ENCODE measurements at regions not wholly inside any gene's neighbourhood (a gene's known extent, or its start where the extent isn't known, plus 50 kb on each side); places are given as distances from the start of the nearest gene placed in this dataset.
"Not testable (repeated sequence)": the region's sequence is repeated elsewhere in the genome, so short reads cannot be mapped to it uniquely, and the experiment has no call there.

DNA sequence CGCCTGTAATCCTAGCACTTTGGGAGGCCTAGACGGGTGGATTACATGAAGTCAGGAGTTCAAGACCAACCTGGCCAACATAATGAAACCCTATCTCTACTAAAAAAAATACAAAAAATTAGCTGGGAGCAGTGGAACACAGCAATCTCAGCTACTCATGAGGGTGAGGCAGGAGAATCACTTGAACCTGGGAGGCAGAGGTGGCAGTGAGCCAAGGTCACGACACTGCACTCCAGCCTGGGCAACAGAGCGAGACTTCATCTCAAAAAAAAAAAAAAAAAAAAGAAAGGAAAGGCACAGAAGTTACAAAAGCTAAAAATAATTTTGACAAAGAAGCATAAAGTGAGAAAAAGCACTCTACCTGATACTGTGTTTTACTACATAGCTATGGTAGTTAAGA lies 618.1 kb downstream of the PDHA2 start:
- not testable (repeated sequence) for H3K27me3 ChIP-seq (ENCODE audit: control insufficient read depth, insufficient read depth, low read length)

DNA sequence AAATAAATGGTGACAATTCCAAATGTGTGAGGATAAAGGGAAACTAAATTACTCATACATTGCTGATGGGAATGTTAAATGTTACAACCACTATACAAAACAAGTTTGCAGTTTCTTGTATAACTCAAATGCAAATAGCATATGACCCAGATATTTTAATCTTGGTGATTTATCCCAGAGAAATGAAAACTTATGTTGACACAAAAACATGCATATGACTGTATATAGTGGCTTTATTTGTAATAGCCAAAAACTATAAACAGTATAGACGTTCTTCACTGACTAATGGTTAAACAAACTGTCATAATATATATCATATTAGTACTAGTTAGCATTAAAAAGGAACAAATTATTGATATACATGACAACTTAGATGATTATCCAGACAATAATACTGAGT lies 619.2 kb downstream of the PDHA2 start:
- Histone ChIP-seq H3K27me3 (ENCODE audit: control insufficient read depth, insufficient read depth, low read length) (no peaks in the 10 kb centered on the region), H3K36me3 (replicated peaks; ENCODE audit: control insufficient read depth, insufficient read depth, low read length) (no peaks in the 10 kb centered on the region), H3K4me3 (ENCODE audit: insufficient read depth, low read depth, low read length) (no peak overlapping the region)
- no peak for DNase-seq

More for the DNA sequence above, 618.1 kb downstream of the PDHA2 start:
- H3K4me3 ChIP-seq (ENCODE audit: insufficient read depth, low read depth, low read length); H3K36me3 ChIP-seq (replicated peaks; ENCODE audit: control insufficient read depth, insufficient read depth, low read length); DNase-seq: not testable (repeated sequence)

DNA sequence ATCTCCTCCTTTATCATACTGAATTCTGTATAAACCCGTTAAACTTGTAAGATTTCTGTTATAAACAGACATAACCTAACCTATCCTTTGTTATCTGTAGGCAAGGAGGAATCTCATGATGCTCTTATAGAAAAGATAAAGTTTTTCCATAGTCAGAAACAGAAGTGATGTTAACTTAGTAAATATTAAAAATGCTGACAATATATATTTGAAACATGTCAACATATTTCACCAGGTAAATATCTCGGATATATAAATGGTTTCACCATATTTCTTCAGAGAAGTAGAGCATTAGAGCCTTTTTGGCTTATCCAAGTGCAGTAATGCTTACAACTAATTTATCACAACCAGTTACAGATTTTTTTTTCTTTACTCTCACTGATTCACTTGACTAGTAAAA lies 625.9 kb downstream of the PDHA2 start:
- no peak for DNase-seq

DNA sequence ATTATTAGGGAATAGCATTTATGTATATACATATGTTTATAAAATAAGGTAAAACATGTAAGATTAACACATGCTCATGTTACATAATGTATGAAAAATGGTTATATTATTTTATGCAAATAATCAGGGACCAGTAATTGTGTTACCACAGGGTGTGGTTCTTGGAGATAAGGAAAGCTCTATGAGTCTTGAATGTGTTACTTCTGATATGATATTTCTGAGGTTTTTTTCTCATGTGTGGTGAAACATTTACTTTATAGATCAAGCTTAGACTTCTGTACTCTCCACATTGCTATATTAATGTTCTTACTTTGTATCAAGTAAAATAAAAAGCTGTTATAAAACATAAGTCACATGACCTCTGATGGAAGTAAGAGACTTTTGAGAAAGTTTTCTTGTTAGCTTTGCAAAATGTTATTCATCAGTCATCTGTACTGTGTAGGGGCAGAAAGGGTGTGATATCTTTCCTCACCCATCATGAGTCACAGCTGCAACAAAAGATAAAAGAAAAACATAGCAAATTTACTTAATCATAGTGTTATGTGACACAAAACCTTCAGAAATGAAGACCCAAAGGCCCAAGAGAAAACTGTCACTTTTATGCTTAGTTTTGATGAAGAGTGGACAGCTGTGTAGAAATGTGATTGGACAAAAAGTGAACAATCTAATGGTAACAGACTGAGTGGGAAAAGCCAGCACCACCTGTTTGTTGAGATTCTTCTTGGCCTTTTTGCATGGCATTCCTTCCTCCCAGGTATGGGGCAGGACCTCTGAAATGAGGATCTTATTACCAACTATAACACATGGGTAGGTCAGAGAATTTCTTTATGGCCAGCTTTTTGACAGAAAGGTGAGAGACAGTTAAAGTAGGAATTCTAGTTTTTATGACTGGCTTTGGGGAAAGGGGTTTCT lies 632.3 kb downstream of the PDHA2 start:
- no peak overlapping the region for H3K4me3 ChIP-seq (ENCODE audit: insufficient read depth, low read depth, low read length)
- H3K27me3 ChIP-seq (ENCODE audit: control insufficient read depth, insufficient read depth, low read length), result no peaks in the 10 kb centered on the region
- no peak for DNase-seq
- H3K36me3 ChIP-seq (replicated peaks; ENCODE audit: control insufficient read depth, insufficient read depth, low read length), result no peaks in the 10 kb centered on the region

More for the DNA sequence above, 625.9 kb downstream of the PDHA2 start:
- H3K4me3 ChIP-seq (ENCODE audit: insufficient read depth, low read depth, low read length), result no peak overlapping the region
- no peaks in the 10 kb centered on the region for H3K27me3 ChIP-seq (ENCODE audit: control insufficient read depth, insufficient read depth, low read length)
- H3K36me3 ChIP-seq (replicated peaks; ENCODE audit: control insufficient read depth, insufficient read depth, low read length), result no peaks in the 10 kb centered on the region

DNA sequence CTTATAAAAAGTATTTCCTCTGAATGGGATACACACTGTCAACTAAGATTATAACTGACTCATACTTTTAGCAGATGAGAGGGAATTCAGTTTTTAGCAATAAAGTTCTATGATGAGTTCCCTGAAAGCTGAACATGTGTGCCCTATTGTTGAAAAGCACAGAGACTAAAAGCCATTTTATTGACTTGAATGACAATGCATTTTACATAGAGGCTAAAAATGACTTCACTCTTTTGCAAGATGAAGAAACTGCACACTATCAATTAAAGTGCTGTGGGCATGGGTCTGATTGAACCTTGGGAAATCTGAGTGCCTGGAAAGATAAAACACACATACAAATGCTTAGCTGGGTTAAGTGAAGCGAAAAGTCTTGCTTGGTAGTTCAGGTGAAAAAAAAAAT lies 633.4 kb downstream of the PDHA2 start:
- no peak overlapping the region for H3K4me3 ChIP-seq (ENCODE audit: insufficient read depth, low read depth, low read length)
- H3K27me3 ChIP-seq (ENCODE audit: control insufficient read depth, insufficient read depth, low read length), result no peaks in the 10 kb centered on the region
- no peaks in the 10 kb centered on the region for H3K36me3 ChIP-seq (replicated peaks; ENCODE audit: control insufficient read depth, insufficient read depth, low read length)
- DNase-seq, result no peak

DNA sequence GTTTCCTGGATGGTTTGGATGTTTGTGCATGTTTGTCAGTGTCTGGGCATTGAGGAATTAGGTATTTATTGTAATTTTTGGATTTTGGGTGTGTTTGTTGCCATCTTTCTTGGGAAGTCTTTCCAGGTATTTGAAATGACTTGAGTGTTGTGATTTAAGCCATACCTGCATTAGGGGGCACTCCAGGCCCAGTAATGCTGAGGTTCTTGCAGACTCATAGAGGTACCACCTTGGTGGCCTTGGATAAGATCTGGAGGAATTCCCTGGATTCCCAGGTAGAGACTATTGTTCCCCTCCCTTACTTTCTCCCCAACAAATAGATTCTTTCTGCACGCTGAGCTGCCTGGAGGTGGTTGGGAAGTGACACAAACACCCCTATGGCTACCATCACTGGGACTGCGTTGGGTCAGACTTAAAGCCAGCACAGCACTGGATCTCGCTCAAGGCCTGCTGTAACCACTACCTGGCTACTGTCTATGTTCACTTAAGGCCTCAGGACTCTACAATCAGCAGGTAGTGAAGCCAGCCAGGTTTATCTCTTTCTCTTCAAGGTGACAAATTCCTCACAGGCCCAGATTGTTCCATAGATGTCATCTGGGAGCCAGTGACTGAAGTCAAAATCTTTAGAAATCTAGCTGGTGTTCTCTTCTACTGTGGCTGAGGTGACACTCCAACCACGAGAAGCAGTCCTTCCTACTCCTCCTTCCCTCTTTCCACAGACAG lies 643.6 kb downstream of the PDHA2 start:
- Histone ChIP-seq H3K4me3 (ENCODE audit: insufficient read depth, low read depth, low read length) (no peak overlapping the region), H3K27me3 (ENCODE audit: control insufficient read depth, insufficient read depth, low read length) (no peaks in the 10 kb centered on the region), H3K36me3 (replicated peaks; ENCODE audit: control insufficient read depth, insufficient read depth, low read length) (peaks cover 1% of the 10 kb centered on the region; the same call in 1 of the 2 replicates)
- no peak for DNase-seq

DNA sequence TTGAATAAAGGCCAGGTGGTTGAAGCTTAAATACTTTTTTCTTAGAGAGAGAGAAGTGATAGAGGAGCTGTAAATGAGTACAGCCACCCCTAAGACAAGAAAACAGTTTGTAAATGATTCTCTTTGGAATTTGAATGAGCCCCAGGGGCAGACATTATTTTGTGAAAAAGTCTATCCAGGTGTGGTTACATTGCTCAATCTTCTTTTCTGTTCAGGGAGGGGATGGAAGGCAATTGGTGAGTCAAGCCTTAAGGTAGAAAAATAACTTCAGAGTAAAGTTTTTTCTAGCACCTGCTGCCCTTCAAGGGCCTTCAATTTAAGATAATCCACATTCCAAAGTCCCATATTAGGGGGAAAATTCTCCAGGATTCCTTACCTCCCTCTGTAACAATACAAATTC lies 646.7 kb downstream of the PDHA2 start:
- H3K36me3 ChIP-seq (replicated peaks; ENCODE audit: control insufficient read depth, insufficient read depth, low read length), result peaks cover 1% of the 10 kb centered on the region; the same call in 1 of the 2 replicates
- H3K27me3 ChIP-seq (ENCODE audit: control insufficient read depth, insufficient read depth, low read length), result no peaks in the 10 kb centered on the region
- H3K4me3 ChIP-seq (ENCODE audit: insufficient read depth, low read depth, low read length), result no peak overlapping the region
- peak; percentile 4 for DNase-seq

DNA sequence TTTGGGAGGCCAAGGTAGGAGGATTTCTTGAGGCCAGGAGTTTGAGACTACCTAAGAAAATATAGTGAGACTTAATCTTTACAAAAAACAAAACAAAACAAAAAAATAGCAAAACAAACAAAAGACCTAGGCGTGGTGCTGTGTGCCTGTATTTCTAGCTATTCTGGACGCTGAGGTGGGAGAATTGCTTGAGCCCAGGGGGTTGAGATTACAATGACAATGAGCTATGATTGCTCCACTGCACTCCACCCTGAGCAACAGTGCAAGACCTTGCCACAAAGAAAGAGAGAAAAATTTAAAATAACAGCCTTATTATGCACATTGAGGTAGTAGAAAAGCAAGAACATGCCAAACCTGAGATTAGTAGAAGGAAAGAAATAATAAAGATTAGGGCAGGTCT lies 657.7 kb downstream of the PDHA2 start:
- H3K27me3 ChIP-seq (ENCODE audit: control insufficient read depth, insufficient read depth, low read length), result no peaks in the 10 kb centered on the region
- no peak overlapping the region for H3K4me3 ChIP-seq (ENCODE audit: insufficient read depth, low read depth, low read length)
- H3K36me3 ChIP-seq (replicated peaks; ENCODE audit: control insufficient read depth, insufficient read depth, low read length), result no peaks in the 10 kb centered on the region
- no peak for DNase-seq

DNA sequence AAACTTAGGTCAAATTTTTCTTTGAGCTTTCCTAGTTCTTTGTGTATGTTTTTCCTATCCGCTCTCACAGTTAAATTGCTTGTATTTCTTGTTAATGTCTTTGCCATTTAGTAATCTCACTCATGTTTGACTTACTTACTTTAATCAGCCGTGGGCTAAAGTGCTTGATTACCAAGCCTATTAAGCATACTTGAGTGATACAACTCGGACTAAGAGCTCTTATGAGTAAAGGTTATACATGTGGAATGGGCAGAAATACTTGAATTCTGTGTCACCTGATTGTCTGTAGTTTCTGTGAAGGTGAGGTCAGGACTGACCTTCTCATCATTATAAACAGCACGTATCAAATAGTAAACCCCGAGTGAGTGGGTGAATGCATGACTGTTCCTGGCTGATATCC lies 664.5 kb downstream of the PDHA2 start:
- Histone ChIP-seq H3K4me3 (ENCODE audit: insufficient read depth, low read depth, low read length) (no peak overlapping the region), H3K36me3 (replicated peaks; ENCODE audit: control insufficient read depth, insufficient read depth, low read length) (no peaks in the 10 kb centered on the region), H3K27me3 (ENCODE audit: control insufficient read depth, insufficient read depth, low read length) (no peaks in the 10 kb centered on the region)
- DNase-seq, result no peak

DNA sequence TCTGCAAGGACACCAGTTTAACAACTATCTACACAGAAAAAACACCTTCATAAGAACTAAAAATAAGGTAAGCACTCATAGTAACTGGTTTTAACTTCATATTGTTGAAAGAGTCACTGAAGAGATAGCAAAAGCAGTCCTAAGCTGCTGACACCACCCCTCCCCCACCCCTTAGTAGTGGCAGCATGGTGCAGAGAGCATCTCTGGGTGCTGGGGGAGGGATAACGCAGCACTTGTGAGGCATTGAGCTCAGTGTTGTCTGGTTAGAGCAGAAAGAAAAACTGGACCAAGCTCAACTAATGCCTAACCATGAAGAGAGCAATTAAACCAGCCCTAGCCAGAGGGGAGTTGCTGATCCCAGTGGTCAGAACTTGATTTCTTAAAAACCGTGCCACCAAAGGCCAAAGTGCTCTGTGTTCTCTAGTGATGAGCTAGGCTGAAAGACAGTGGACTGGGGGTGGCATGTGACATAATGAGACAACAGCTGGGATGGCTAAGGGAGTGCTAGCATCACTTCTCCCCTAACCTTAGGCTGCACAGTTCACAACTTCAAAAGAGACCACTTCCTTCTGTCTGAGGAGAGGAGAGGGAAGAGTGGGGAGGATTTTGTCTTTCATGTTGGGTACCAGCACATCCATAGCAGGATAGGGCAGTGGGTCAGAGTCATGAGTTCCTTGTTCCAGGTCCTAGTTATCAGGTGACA lies 669.3 kb downstream of the PDHA2 start:
- no peaks in the 10 kb centered on the region for H3K27me3 ChIP-seq (ENCODE audit: control insufficient read depth, insufficient read depth, low read length)
- DNase-seq, result no peak
- H3K36me3 ChIP-seq (replicated peaks; ENCODE audit: control insufficient read depth, insufficient read depth, low read length), result no peaks in the 10 kb centered on the region
- no peak overlapping the region for H3K4me3 ChIP-seq (ENCODE audit: insufficient read depth, low read depth, low read length)

DNA sequence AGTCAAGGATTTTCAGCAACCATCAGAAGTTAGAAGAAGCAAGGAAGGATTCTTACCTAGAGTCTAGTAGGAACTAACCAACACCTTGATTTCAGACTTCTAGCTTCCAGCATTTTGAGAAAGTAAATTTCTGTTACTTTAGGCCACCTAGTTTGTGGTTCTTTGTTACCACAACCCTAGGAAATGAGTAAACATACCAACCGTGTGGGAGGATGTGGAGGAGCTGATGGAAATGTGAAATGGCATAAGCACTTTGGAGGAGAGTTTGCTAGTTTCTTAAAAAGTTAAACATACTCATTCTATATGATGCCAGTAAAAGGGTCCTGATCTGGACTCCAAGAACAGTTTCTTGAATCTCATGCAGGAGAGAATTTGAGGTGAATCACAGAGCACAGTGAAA lies 679.4 kb downstream of the PDHA2 start:
- Histone ChIP-seq H3K4me3 (ENCODE audit: insufficient read depth, low read depth, low read length) (no peak overlapping the region), H3K27me3 (ENCODE audit: control insufficient read depth, insufficient read depth, low read length) (no peaks in the 10 kb centered on the region), H3K36me3 (replicated peaks; ENCODE audit: control insufficient read depth, insufficient read depth, low read length) (no peaks in the 10 kb centered on the region)
- no peak for DNase-seq

DNA sequence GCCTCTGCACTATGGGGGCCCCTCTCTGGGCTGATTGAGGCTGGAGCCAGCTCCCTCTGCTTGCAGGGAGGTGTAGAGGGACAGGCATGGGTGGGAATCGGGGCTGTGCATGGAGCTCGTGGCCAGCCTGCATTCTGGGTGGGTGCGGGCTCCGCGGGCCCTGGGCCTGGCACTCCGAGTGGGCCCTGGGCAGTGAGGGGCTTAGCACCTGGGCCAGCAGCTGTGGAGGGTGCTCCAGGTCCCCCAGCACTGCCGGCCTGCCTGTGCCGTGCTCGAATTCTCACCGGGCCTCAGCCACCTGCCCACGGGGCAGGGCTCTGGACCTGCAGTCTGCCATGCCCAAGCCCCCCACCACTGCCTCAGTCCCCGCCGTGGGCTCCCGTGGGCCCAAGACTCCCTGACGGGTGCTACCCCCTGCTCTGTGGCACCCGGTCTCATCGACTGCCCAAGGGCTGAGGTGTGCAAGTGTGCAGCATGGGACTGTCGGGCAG lies 681.2 kb downstream of the PDHA2 start:
- Histone ChIP-seq H3K27me3 (ENCODE audit: control insufficient read depth, insufficient read depth, low read length) (no peaks in the 10 kb centered on the region), H3K4me3 (ENCODE audit: insufficient read depth, low read depth, low read length) (no peak overlapping the region), H3K36me3 (replicated peaks; ENCODE audit: control insufficient read depth, insufficient read depth, low read length) (no peaks in the 10 kb centered on the region)
- no peak for DNase-seq

DNA sequence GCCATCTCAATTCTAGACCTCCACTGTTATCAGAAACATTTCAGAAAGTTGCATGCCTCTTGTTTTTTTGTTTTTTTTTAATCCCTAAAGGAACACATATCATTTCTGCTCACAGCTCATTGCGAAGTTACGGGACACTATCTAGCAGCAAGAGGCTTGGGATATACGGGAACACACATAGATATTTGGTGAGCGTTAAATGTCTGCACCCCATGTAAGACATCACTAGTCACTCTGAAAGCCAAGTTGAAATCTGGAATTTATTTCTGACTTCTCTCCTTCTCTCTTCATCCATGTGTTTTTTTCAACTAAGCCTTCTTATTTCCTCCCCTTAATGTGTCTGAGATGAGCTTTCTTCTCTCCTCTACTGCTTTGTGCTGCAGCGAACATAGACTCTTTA lies 683.7 kb downstream of the PDHA2 start:
- H3K36me3 ChIP-seq (replicated peaks; ENCODE audit: control insufficient read depth, insufficient read depth, low read length), result no peaks in the 10 kb centered on the region
- H3K4me3 ChIP-seq (ENCODE audit: insufficient read depth, low read depth, low read length), result no peak overlapping the region
- no peaks in the 10 kb centered on the region for H3K27me3 ChIP-seq (ENCODE audit: control insufficient read depth, insufficient read depth, low read length)
- no peak for DNase-seq

DNA sequence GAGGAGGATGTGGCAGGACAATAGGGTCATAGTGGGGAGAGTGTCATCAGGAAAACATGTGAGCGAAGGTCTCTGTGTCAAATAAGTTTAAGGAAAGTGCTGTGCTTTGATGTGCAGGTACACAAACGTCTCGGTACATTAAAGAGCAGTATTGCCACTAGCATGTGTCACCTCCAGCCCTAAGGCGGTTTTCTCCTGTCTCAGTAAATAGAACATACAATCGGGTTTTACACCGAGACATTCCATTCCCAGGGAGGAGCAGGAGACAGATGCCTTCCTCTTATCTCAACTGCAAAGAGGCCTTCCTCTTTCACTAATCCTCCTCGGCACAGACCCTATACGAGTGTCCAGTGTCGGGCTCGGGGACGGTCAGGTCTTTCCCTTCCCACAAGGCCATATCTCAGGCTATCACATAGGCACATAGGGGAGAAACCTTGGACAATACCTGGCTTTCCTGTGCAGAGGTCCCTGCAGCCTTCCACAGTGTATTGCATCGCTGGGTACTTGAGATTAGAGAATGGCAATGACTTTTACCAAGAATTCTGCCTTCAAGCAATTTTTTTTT lies 684.5 kb downstream of the PDHA2 start:
- no peak for DNase-seq
- Histone ChIP-seq H3K4me3 (ENCODE audit: insufficient read depth, low read depth, low read length) (no peak overlapping the region), H3K27me3 (ENCODE audit: control insufficient read depth, insufficient read depth, low read length) (no peaks in the 10 kb centered on the region), H3K36me3 (replicated peaks; ENCODE audit: control insufficient read depth, insufficient read depth, low read length) (no peaks in the 10 kb centered on the region)

Data from H7 (cell line).